Ureter (tissue), 1 donor: ENCODE measurements at regions not wholly inside any gene's neighbourhood (a gene's known extent, or its start where the extent isn't known, plus 50 kb on each side); places are given as distances from the start of the nearest gene placed in this dataset.
"Not testable (repeated sequence)": the region's sequence is repeated elsewhere in the genome, so short reads cannot be mapped to it uniquely, and the experiment has no call there.

Experiments used
- DNase-seq: peaks from one replicate; pipeline ENCODE4 v3.0.0-alpha.2; 2020; ENCODE audit warnings: low spot score
- donor health status: DM: yes; HTN: yes; CAD: no.

DNA sequence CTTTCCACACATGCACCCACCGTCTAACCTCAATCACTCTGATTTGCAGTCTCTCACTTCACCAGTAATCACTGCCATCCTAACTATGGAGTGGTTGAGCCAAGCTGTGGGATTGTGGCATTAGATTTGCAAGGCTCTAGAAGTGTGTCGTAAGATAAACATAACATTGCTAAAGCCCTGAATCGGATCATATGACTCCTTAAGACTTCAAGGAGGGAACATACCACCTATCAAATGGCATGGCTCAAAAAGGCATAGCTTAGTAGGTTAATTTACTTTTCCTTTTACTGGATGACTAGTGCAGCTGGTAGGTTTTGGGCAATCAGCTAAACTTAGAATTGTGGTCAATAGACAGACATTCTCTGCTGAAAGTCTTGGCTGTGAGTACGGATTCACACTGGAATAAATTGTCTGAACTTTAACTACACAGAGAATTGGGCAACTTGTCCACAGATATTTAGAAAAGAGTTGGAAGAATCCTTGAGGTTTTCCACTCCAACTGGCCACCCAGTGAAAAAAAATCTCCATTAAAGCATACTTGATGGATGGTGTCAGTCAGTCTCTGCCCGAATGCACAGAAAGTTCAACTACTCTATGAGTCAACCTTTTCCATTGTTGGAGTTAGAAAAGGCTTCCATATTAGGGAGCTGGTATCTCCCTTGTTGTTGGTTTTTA is 476.7 kb upstream of the CBLB start:
- no peak for DNase-seq

DNA sequence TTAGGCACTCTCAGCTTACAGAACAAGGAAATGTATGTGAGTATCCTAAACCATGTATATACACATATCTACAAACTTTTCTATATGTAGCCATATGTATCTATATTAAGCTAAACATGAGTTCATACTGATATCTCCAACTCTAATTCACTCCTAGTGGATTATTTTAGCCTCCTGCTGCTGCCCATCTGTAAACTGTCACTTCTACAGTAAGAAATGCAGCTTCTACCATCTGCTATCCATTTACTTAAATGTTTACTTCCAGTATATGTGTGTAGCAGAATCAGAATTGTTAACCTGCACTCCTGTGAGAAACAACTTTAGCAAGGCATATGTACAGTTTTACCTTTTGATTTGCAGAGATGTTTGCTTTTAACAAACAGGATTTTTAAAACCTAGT is 478.5 kb upstream of the CBLB start:
- no peak for DNase-seq

DNA sequence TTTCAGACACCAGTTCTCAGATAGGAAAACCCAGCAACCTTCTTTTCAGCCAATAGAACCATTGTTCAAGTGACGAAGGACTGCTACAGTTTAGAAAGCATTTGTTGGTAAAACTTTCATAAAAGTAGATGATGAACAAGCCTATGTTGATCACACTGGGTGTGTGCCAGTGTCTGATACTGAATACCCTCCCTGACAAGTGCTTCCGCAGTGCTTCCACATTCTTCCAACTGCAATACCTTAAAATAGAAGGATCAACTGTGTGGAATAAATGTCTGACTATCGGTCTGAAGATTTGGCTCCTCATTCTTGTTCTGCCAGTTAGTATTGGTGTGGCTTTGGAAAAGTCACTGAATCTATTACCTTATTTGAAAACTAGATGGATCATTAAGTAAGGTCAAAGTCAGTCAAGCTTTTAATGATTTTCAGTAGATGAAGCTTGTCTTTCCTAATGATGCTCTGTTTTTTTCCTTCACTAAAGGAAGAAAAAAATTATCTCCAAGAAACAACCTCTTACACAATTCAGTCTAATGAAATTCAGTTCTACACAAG is 479.4 kb upstream of the CBLB start:
- no peak for DNase-seq

DNA sequence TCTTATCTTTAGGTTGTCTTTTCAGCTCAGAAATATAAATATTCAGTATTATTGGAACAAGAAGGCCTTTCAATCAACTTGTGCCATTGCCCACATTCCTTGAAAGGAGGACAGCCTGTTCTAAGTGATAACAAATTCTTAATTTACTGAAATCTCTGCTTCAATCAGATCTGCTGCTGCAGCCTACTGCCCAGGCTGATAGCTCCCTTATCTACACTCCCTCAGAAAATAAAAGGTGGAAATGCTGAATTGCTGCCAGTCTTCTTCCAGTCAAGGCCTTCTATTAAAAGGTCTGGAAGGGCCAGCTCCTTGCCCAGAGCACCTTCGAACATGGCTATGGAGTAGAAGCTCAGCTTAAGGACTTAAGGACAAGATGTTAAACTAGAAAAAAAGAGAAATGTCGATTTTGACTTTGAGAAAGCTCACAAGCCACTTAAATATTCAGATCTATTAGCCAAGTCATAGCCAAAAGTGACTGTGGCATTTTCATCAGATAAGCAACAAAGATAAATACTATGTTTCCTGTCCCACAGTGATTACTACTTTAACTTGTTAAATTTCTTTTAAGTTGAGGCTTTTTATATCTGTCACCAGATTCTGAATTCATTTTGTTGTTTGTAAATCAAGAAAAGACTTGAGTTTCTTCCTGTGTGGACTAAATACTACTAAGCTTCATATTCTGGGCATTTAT is 480.5 kb upstream of the CBLB start:
- no peak for DNase-seq

DNA sequence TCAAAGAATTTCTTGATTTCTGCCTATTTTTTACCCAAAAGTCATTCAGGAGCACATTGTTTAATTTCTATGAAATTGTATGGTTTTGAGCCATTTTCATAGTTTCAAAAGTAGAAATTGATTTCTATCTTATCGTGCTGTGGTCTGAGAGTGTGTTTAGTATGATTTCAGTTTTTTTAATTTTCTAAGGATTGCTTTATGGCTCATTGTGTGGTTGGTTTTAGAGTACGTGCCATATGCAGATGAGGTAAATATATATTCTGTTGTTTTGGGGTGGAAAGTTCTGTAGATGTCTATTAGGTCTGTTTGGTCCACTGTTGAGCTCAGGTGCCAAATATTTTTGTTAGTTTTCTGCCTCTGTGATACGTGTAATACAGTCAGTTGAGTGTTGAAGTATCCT is 487.1 kb upstream of the CBLB start:
- no peak for DNase-seq

DNA sequence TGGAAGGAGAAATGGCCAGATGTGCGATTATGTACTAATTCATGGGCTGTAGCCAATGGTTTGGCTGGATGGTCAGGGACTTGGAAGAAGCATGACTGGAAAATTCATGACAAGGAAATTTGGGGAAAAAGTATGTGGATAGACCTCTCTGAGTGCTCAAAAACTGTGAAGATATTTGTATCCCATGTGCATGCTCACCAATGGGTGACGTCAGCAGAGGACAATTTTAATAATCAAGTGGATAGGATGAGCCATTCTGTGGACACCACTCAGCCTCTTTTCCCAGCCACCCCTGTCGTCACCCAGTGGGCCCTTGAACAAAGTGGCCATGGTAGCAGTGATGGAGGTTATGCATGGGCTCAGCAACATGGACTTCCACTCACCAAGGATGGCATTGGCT is 490.9 kb upstream of the CBLB start:
- DNase-seq, result no peak

DNA sequence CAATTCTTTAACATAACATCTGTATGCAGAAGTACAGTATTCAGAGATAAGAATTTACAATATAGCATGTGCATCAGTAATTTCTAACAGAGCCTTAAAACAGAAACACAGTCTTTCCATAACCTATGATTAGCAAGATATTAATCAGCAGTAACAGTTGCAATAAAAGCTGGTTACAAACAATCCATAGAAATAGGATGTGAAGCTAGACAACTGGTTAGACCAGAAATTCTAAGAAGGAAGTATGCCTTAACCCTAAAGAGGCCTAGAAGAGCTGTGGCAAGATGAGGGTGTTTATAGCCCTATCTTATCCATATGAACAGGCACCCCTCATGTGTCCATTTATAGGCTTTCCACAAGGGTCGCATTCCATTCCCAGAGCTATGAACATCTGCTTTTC is 492.1 kb upstream of the CBLB start:
- not testable (repeated sequence) for DNase-seq

DNA sequence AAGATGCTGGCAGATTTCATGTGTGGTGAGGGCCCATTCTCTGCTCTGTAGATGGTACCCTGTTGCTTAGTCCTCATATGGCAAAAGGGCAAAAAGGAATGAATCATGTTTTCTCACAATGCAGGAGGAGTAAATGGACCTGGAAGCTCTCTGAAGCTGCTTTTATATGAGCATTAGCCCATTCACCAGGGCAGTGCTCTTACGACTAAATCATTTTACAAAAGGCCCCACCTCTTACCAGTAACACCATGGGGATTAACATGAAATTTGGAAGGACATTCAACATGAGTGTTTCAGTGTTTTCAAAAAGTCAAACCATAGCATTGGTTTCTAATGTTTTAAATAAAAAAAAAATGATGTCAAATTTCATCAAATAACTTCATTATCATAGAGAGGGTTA is 495.7 kb upstream of the CBLB start:
- no peak for DNase-seq

DNA sequence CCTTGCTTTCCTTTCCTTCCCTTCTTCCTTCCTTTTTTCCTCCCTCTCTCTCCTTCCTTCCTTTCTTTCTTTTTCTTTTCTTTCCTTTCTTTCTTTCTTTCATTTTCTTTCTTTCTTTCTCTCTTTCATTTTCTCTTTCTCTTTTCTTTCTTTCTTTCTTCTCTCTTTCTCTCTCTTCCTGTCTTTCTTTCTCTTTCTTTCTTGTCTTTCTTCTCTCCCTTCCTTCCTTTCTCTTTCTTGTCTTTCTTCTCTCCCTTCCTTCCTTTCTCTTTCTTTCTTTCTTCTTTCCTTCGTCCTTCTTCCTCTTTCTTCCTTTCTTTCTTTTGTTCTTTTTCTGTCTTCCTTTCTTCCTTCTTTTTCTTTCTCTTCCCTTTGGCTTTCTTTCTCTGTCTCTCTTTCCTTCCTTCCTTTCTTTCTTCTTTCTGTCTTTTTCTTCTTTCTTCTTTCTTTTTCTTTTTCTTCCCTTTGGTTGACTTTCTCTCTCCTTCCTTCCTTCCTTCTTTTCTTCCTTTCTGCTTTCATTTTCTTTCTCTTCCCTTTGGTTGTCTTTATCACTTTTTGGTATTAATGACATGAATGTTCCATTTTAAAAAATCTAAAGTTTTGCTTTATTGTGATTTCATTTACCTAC is 496.4 kb upstream of the CBLB start:
- no peak for DNase-seq

DNA sequence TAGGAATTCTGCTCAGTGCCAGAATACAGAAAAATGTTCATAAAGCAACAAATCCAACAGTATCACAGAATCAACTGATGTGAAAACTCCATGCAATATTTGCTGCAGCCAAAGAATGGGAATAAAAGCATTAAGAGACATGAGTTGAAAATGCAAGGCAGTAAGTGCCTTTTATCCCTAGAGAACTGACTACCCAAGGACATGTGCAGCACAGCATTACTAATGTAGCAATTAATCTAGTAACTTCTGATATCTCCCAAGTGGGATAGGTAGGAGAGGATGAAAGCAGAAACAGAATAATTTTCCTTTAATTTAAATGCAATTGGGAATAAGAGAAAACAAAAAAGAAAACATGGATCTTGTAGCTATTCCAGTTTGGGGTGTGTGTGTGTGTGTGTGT is 497.5 kb upstream of the CBLB start:
- no peak for DNase-seq

DNA sequence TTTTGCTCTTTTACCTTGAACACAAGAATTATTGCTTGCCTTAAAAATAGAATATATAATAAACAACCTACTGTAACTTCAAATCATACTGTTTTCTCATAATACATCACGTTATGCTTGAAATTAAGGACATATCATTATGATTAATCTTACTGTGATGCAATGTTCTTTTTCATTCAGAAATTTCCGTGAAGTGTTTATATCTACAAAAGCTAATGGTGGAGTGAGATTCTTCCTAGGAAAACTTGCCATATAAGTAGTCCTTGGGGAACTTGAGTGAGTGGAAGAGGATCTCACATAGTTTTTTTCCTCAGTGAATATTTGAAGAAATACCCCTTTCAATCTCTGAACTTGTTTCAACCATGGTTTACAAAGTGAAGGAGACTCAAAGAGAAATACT is 498.7 kb upstream of the CBLB start:
- no peak for DNase-seq

DNA sequence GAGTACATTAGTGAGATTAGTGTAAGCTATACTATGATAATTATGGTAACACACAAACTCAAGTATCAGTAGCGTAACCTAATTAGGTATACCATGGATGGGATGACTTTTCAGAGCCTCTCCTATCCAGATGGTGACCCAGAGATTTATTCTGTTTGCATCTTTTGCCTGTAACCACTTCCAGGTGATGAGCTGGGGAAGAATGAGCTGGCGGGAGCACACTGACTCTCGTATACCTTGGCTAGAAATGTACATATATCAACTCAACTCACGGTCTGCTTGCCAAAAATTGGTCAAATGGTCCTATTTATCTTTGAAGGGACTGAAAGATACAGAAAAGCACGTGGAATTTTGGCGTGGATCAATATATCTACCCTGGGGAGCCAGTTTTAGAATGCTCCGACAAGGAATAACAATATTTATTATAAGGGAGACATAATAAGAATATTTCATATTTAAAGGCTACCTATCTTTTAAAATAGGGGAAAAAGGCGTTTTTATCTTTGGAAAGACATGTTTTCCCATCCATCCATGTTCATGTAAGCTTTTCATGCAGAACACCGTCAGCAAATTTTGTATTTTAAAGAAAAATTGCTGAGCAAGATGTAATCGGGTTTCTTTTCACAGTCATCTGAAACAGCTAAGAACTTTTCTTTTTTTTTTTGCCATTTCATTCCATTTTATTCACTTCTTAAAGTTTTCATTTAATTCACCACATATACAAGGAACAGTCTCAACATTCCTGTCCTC is 502.6 kb upstream of the CBLB start:
- DNase-seq, result no peak

DNA sequence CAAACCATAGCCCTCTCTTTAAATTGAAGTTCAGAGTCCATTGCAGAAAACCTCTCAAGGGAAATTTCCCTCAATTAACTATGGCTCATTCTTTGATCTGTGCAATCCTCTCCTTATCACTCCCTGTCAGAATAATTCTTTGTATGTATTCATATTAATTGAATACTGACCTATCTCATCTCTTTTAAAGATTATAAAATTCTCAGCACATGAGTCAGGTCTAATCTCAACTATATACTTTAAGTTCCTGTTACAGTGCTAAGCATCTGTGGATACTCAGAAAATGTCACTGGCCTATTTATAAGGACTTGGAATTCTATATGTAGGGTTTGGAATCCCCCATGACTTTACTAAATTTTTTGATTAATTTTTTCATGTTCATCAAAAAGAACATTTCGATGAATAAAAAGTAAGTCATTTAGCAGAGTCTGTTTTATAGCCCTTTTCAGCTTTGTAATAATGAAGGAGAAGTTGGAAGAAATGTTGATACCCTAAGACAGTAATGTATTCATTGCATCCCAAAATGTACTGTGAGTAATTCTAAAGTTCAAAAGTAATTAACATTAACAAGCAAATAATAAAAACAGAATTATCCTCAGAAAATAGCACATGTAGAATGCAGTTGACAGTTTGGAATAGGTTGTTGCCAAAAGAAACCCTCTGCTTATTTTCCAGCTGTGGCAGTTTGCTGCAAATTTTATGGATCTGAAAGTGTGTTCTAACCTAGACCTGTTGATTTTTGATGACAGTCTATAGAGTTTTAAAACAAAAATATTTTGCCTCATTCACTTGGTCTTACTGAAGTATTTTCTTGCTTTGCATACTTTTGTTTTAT is 503.4 kb upstream of the CBLB start:
- DNase-seq, result no peak

DNA sequence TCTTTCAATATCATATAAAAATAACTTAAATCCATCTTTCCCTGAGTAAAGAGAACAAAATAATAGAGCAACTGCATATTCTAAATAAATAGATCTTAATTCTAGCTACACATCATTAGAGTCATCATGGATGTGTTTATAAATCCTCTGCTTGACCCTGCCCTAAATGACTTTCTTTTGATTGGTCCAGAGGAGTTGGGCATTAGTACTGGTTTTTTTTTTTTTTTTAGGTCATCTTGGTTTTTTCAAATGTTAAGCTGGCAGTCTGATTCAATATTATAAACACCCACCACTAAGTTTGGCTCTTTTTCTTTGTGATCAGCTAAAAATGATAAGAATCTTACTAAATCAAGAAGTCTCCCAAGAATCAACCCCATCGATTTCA is 504.0 kb upstream of the CBLB start:
- no peak for DNase-seq

DNA sequence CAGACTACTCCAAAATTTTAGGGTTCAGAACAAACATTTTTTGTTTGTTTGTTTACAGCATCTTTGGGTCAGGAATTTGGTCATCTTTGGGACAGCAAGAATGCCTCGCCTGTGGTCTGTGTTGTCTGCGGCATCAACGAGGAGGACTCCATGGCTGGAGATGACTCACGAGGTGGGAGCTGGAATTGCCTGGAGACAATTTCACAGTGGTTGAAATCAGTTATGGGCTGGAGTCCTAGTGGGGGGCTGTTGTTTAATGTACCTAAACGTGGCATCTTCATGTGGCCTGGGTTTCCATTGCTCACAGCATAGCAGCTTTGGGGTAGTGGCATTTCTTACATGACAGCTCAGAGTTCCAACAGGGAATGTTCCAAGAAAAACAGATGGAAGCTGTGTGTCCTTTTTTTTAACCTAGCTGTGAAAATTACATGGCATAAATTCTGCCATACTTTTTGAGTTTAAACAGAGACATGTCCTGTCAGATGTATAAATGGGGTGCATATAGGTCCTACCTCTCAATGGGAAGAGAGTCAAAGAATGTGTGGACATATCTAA is 507.3 kb upstream of the CBLB start:
- no peak for DNase-seq

DNA sequence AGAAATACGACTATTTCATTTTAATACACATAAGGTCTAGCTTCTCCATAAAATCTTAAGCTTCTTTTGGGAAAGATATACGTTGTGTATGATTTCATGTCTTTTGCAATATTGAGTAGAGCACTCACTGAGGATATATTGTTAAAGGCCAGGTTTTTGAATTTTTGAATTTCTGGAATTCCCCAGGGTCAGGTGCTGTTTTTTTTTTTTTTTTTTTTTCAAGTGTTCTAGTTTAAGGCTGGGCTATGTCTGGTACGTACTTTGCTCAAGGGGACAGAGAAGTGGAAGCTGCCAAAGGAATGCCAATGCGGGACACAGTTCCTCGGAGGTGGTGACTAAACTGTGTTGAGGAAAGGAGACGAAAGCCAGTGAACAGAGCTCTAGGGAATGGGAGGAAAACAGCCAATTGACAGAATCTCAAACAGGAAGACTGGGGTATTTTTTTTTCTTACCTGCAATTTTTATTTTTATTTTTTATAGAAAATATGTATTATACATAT is 510.5 kb upstream of the CBLB start:
- DNase-seq, result no peak

DNA sequence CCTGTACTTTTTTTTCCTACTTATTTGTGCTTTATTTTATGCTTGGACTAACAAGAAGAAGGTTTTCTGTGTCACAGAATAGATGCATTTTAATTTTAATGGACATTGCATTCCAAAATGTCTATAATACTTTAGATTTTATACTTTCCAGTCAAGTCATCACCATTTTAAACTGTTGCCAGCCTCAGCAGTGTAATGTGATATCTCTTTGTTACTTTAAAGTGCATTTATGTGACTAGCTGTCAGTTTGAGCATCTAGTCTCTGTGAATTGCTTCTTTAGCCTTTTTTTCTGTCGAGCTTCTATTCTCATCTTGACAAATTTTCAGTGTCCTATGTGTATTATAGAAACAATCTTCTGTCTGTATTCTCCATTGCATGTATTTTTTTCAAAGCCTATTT is 511.4 kb upstream of the CBLB start:
- DNase-seq, result no peak

DNA sequence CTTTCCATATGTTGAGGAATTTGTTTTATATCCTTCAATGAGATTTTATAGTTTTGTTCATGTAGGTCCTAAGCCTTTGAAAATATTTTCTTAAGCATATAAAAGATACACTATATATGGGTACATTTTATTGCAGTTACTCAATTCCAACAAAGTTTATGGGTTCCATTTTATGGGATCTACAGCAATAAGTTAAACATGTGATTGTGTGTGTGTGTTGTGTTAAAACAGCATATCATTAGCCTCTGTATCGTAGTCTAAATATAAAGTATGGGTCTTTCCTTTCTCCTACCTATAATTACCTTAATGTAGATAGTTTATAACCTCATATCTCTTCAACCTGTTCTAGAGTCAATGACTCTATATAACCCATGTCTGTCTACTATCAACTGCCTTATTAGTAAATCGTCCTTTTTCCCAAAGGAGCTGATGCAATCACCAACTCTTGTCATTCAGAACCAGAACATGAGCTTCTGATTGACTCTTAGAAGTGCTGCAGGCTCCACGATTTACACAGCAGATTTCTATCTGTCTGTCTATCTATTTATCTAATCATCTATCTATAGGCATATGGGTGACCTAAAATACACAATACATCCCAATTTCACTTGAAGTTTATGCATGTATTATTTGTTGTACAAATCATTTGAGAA is 512.6 kb upstream of the CBLB start:
- DNase-seq, result no peak

DNA sequence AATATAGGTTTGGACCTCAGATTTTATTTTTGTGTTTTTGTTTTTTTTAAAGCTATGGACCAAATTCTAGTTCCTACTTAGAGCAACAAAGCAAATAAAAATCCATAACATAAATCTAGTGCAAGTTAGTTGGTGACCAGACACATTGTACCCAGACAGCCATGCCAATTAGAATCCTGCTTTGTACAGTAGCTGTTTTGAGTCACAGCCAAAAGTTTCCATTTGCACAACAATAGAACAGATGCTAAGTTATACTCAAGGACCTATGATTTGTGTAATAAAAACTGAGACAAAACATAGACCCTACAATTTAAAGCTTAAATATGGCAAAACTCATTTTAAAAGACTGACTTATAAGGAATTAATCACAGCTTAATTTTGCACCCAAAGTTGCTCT is 513.1 kb upstream of the CBLB start:
- no peak for DNase-seq

DNA sequence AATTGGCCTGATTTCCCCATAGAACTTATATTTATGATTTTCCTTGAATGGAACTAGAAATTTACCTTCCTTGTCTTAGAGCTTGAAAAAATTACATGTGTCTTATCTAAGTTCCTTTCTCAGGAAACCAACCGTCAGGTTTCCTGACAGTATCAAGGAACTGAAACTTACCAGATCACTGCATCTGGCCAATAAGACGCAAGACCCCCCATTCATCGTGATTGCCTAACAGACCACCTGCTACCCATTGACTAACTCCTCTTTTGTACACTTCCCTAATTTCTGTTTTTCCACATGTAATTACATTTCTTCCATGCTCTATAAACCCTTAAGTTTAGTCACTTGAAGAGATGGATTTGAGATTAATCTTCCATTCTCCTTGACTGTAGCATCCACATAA is 517.2 kb upstream of the CBLB start:
- no peak for DNase-seq

DNA sequence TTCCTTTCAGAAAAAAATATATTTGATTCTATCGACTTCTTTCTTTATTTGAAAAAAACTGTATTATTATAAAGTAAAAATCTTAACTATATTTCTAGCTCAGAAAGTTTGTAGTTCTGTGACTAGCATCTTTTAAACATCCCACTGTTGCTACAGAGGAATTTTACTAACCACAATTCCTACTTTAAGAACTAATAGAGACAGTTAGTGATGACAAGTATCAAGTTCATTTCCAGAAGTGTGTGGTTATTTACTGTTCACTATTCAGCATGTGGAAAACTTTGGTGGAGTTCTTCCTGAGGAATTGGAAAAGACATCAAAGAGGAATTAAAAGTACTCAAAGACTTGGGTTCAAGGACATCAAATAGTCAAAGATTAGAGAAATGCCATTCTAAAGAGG is 524.1 kb upstream of the CBLB start:
- no peak for DNase-seq
